ENCODE measurements at regions not wholly inside any gene's neighbourhood (a gene's known extent, or its start where the extent isn't known, plus 50 kb on each side); places are given as distances from the start of the nearest gene placed in this dataset.

DNA sequence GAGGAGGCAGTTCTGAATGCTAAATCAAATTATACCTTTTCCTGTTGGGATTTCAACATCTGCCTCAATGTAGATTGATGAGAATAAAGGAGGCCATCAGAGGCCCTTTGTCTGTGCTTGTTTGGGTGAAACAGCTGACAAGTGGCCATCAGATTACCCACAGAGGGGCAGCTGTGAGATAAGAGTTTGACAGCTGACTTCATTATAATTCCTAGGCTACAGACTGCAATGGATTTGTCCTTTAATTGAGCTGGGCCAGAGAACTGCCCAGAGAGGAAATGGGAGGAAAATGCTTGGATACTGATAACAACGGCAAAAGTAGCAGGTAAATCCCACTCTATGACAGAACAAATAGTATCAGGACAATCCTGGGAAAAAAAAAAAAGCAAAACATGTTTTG lies 649.4 kb downstream of the HDGFL1 start:
- no peaks in the 10 kb centered on the region for H3K4me1 ChIP-seq (ENCODE audit: control insufficient read depth in 5 of 5, insufficient read depth in 5 of 5, low read length in 5 of 5)
- no peak overlapping the region for H3K4me3 ChIP-seq (ENCODE audit: low read depth in 1 of 5, low read length in 5 of 5)
- peaks cover 2 to 6% (median 4%) of the 10 kb centered on the region in 5 donors for H3K9me3 ChIP-seq (ENCODE audit: control insufficient read depth in 5 of 5, low read length in 5 of 5)
- no peaks in the 10 kb centered on the region for H3K27me3 ChIP-seq (ENCODE audit: control insufficient read depth in 5 of 5, insufficient read depth in 4 of 5, low read length in 5 of 5)
- H3K9ac ChIP-seq (ENCODE audit: low read length in 5 of 5), result no peak overlapping the region
- no peak overlapping the region for H3K27ac ChIP-seq (ENCODE audit: low read depth, low read length)
- no peaks in the 10 kb centered on the region for H3K36me3 ChIP-seq (ENCODE audit: control insufficient read depth in 5 of 5, insufficient read depth in 5 of 5, low read length in 5 of 5)

DNA sequence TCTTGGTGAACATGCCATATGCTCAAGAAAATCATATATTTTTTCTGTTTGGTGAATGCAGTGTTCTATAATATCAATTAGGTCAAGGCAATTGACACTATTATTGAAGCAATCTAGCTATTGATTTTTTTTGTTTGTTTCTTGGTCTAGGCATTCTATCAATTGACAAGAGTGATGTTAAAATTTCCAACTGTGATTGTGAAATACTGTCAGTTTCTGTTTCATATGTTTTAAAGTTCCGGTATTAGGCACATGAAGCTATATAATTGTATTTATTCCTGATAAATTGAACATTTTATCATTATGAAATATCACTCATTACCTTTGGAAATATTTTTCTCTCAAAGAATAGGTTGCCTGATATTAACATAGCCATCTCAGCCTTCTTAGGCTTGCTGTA lies 653.4 kb downstream of the HDGFL1 start:
- peaks cover 2 to 8% (median 5%) of the 10 kb centered on the region in 5 donors for H3K9me3 ChIP-seq (ENCODE audit: control insufficient read depth in 5 of 5, low read length in 5 of 5)
- H3K9ac ChIP-seq (ENCODE audit: low read length in 5 of 5), result no peak overlapping the region
- H3K36me3 ChIP-seq (ENCODE audit: control insufficient read depth in 5 of 5, insufficient read depth in 5 of 5, low read length in 5 of 5), result no peaks in the 10 kb centered on the region
- no peaks in the 10 kb centered on the region for H3K27me3 ChIP-seq (ENCODE audit: control insufficient read depth in 5 of 5, insufficient read depth in 4 of 5, low read length in 5 of 5)
- H3K4me3 ChIP-seq (ENCODE audit: low read depth in 1 of 5, low read length in 5 of 5), result no peak overlapping the region
- no peaks in the 10 kb centered on the region for H3K4me1 ChIP-seq (ENCODE audit: control insufficient read depth in 5 of 5, insufficient read depth in 5 of 5, low read length in 5 of 5)
- no peak overlapping the region for H3K27ac ChIP-seq (ENCODE audit: low read depth, low read length)

DNA sequence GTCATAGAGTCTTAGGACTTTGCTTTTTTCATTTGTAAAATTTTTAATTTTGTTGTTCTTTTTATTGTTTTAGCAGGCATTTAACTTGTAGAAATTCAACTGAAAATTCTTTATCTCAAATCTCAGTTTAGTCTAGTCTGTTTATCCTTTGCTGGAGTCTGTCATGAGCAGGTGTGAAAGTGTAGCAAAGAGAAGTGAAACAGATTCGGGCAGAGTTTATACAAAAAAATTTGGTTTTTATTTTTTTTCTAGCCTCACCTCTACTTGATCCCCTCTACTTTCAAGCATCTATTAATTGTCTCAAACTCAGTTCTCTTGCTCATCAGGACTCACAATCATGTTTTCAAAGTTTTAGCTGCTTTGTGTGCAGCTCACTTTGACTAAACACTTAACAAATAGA lies 655.2 kb downstream of the HDGFL1 start:
- H3K27ac ChIP-seq (ENCODE audit: low read depth, low read length), result no peak overlapping the region
- peaks cover 2 to 8% (median 5%) of the 10 kb centered on the region in 5 donors for H3K9me3 ChIP-seq (ENCODE audit: control insufficient read depth in 5 of 5, low read length in 5 of 5)
- H3K4me1 ChIP-seq (ENCODE audit: control insufficient read depth in 5 of 5, insufficient read depth in 5 of 5, low read length in 5 of 5), result no peaks in the 10 kb centered on the region
- no peak overlapping the region for H3K9ac ChIP-seq (ENCODE audit: low read length in 5 of 5)
- no peaks in the 10 kb centered on the region for H3K36me3 ChIP-seq (ENCODE audit: control insufficient read depth in 5 of 5, insufficient read depth in 5 of 5, low read length in 5 of 5)
- H3K27me3 ChIP-seq (ENCODE audit: control insufficient read depth in 5 of 5, insufficient read depth in 4 of 5, low read length in 5 of 5), result no peaks in the 10 kb centered on the region
- no peak overlapping the region for H3K4me3 ChIP-seq (ENCODE audit: low read depth in 1 of 5, low read length in 5 of 5)

DNA sequence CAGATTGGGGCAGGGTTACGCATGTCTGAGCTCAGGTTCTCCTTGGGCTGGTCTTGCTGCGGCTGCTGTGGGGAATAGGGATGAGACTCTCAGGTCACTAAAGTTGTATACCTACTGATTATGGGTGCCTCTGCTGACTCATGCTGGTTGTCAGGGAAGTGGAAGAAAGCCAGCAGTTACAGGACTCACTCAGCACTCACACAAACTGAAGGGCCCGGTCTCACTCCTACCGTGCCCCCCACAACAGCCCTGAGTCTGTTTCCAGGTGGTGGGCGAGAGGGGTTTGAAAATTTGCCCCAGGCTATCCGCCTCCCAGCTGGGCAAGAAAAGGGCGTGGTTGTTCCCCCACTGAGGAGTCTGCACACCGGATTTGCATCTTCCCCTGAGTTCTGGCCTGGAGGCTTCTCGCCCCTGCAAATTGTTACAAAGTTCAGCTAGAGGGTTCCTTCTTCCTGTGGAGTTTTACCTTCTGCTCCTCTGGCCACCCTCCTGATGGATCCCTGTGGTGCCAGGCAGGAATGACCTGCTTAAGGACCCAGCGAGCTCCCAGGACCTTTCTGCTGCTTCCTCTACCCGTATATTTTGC lies 659.2 kb downstream of the HDGFL1 start:
- Histone ChIP-seq H3K4me1 (ENCODE audit: control insufficient read depth in 5 of 5, insufficient read depth in 5 of 5, low read length in 5 of 5) (no peaks in the 10 kb centered on the region), H3K27me3 (ENCODE audit: control insufficient read depth in 5 of 5, insufficient read depth in 4 of 5, low read length in 5 of 5) (no peaks in the 10 kb centered on the region), H3K9me3 (ENCODE audit: control insufficient read depth in 5 of 5, low read length in 5 of 5) (peaks cover 0 to 3% (median 3%) of the 10 kb centered on the region in 5 donors), H3K36me3 (ENCODE audit: control insufficient read depth in 5 of 5, insufficient read depth in 5 of 5, low read length in 5 of 5) (no peaks in the 10 kb centered on the region), H3K27ac (ENCODE audit: low read depth, low read length) (no peak overlapping the region), H3K9ac (ENCODE audit: low read length in 5 of 5) (no peak overlapping the region), H3K4me3 (ENCODE audit: low read depth in 1 of 5, low read length in 5 of 5) (no peak overlapping the region)

DNA sequence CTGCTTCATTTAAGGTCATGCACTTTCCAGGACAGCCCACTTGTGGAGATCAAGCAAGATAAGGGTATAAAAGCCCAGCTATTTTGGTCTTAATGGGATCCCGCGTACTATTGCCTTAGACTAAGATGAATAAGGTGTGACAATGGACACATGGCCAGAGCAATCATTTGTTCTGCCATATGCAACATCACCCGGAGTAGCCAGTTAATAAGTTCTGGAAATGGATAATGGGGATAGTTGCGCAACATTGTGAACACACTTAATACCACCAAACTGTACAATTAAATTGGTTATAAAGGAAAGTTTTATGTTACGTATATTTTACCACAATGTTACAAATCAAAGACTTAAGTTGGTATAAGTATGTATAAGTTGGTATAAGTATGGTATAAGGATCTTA lies 674.5 kb downstream of the HDGFL1 start:
- Histone ChIP-seq H3K9me3 (ENCODE audit: control insufficient read depth in 5 of 5, low read length in 5 of 5) (no peaks in the 10 kb centered on the region), H3K27me3 (ENCODE audit: control insufficient read depth in 5 of 5, insufficient read depth in 4 of 5, low read length in 5 of 5) (no peaks in the 10 kb centered on the region), H3K36me3 (ENCODE audit: control insufficient read depth in 5 of 5, insufficient read depth in 5 of 5, low read length in 5 of 5) (no peaks in the 10 kb centered on the region), H3K9ac (ENCODE audit: low read length in 5 of 5) (no peak overlapping the region), H3K4me1 (ENCODE audit: control insufficient read depth in 5 of 5, insufficient read depth in 5 of 5, low read length in 5 of 5) (no peaks in the 10 kb centered on the region), H3K27ac (ENCODE audit: low read depth, low read length) (no peak overlapping the region), H3K4me3 (ENCODE audit: low read depth in 1 of 5, low read length in 5 of 5) (no peak overlapping the region)

DNA sequence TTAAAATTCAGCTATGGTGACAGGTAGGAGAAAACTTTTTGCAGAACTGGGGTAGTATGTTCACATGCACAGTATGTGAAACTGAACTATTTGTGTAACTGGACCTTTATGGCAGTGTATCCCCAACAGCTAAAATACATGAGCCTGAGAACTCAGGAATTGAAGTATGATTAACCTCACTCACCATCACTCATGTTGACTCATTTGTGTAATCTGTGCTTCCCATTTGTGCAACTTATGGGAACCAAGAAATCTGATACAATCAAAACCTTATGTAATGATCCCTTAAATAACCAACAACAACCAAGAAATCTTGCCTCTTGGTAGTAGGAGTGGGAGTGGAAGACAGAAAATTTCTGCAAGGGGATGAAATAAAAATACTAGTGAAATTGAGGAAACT lies 674.9 kb downstream of the HDGFL1 start:
- H3K9ac ChIP-seq (ENCODE audit: low read length in 5 of 5), result no peak overlapping the region
- no peak overlapping the region for H3K27ac ChIP-seq (ENCODE audit: low read depth, low read length)
- H3K9me3 ChIP-seq (ENCODE audit: control insufficient read depth in 5 of 5, low read length in 5 of 5), result no peaks in the 10 kb centered on the region
- no peaks in the 10 kb centered on the region for H3K27me3 ChIP-seq (ENCODE audit: control insufficient read depth in 5 of 5, insufficient read depth in 4 of 5, low read length in 5 of 5)
- no peaks in the 10 kb centered on the region for H3K36me3 ChIP-seq (ENCODE audit: control insufficient read depth in 5 of 5, insufficient read depth in 5 of 5, low read length in 5 of 5)
- H3K4me1 ChIP-seq (ENCODE audit: control insufficient read depth in 5 of 5, insufficient read depth in 5 of 5, low read length in 5 of 5), result no peaks in the 10 kb centered on the region
- H3K4me3 ChIP-seq (ENCODE audit: low read depth in 1 of 5, low read length in 5 of 5), result no peak overlapping the region

DNA sequence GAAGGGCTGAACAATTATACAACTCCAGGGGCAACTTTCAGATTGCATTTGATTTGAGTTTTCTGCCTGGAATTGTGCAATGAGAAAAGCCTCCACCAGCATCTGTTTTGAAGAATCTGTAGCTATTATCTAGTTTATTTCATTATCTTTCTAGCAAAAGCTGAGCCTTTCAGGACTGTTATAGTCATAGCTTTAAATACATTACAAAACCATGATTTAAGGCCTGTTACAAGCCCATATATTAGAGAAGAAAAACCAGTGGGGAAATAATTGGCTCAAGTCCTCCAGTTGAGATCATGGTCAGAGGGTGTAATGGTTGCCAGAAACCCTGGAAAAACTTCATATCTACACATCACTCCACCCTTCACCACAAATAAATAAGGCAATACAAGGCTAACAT lies 676.2 kb downstream of the HDGFL1 start:
- H3K27me3 ChIP-seq (ENCODE audit: control insufficient read depth in 5 of 5, insufficient read depth in 4 of 5, low read length in 5 of 5), result no peaks in the 10 kb centered on the region
- no peak overlapping the region for H3K9ac ChIP-seq (ENCODE audit: low read length in 5 of 5)
- no peaks in the 10 kb centered on the region for H3K4me1 ChIP-seq (ENCODE audit: control insufficient read depth in 5 of 5, insufficient read depth in 5 of 5, low read length in 5 of 5)
- H3K9me3 ChIP-seq (ENCODE audit: control insufficient read depth in 5 of 5, low read length in 5 of 5), result no peaks in the 10 kb centered on the region
- no peak overlapping the region for H3K27ac ChIP-seq (ENCODE audit: low read depth, low read length)
- no peak overlapping the region for H3K4me3 ChIP-seq (ENCODE audit: low read depth in 1 of 5, low read length in 5 of 5)
- no peaks in the 10 kb centered on the region for H3K36me3 ChIP-seq (ENCODE audit: control insufficient read depth in 5 of 5, insufficient read depth in 5 of 5, low read length in 5 of 5)

DNA sequence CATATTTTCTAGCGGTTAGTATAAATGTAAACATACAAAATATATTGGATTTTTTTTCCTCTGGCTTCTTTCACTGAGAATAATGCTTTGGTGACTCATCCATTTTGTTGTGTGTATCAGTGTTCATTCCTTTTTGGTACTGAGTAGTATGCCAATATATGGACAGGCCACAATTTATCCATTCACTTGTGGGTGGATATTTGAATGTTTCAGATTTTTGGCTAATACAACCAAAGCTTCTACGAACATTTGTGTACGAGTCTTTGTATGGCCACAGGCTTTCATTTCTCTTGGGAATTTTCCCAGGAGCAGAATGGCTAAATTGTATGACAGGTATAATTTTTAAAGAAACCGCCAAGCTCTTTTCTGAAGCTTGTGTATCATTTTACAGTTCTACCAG lies 677.5 kb downstream of the HDGFL1 start:
- no peaks in the 10 kb centered on the region for H3K27me3 ChIP-seq (ENCODE audit: control insufficient read depth in 5 of 5, insufficient read depth in 4 of 5, low read length in 5 of 5)
- H3K4me1 ChIP-seq (ENCODE audit: control insufficient read depth in 5 of 5, insufficient read depth in 5 of 5, low read length in 5 of 5), result no peaks in the 10 kb centered on the region

DNA sequence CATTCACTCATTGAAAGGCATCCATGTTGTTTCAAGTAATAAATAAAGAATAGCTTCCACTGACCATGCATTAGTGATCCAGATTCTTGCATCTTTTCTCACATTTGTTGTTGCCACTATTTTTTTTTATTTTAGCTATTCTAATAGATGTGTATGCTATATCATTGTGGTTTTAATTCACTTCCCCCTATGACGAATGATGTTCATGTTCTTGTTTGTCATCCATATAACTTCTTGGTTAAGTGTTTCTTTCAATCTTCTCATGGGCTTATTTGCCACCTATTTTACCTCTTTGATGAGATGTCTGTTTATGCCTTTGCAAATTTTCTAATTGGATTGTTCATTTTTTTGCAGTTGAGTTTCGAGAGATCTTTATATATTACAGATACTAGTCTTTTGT lies 681.2 kb downstream of the HDGFL1 start:
- no peak overlapping the region for H3K4me3 ChIP-seq (ENCODE audit: low read depth in 1 of 5, low read length in 5 of 5)
- no peaks in the 10 kb centered on the region for H3K27me3 ChIP-seq (ENCODE audit: control insufficient read depth in 5 of 5, insufficient read depth in 4 of 5, low read length in 5 of 5)
- no peaks in the 10 kb centered on the region for H3K4me1 ChIP-seq (ENCODE audit: control insufficient read depth in 5 of 5, insufficient read depth in 5 of 5, low read length in 5 of 5)
- no peaks in the 10 kb centered on the region for H3K36me3 ChIP-seq (ENCODE audit: control insufficient read depth in 5 of 5, insufficient read depth in 5 of 5, low read length in 5 of 5)
- H3K27ac ChIP-seq (ENCODE audit: low read depth, low read length), result no peak overlapping the region
- no peak overlapping the region for H3K9ac ChIP-seq (ENCODE audit: low read length in 5 of 5)
- H3K9me3 ChIP-seq (ENCODE audit: control insufficient read depth in 5 of 5, low read length in 5 of 5), result peaks cover 0 to 3% (median 0%) of the 10 kb centered on the region in 5 donors

More for the DNA sequence above, 677.5 kb downstream of the HDGFL1 start:
- Histone ChIP-seq H3K27ac (ENCODE audit: low read depth, low read length) (no peak overlapping the region), H3K4me3 (ENCODE audit: low read depth in 1 of 5, low read length in 5 of 5) (no peak overlapping the region), H3K9ac (ENCODE audit: low read length in 5 of 5) (no peak overlapping the region), H3K9me3 (ENCODE audit: control insufficient read depth in 5 of 5, low read length in 5 of 5) (peaks cover 0 to 1% (median 0%) of the 10 kb centered on the region in 5 donors), H3K36me3 (ENCODE audit: control insufficient read depth in 5 of 5, insufficient read depth in 5 of 5, low read length in 5 of 5) (no peaks in the 10 kb centered on the region)

DNA sequence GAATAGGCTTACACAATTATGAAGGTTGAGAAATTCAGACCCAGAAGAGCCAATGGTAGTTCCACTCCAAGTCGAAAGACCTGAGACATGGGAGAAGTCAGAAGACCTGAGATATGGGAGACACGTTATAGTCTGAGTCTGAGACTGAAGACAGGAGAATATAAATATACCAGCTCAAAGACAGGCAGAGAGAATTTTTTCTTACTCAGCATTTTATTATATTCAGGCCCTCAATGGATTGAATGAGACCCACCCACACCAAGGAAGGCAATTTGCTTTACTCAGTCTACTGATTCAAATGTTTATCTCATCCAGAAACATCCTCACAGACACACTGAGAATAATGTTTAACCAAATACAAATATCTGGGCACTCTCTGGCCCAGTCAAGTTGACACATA lies 693.5 kb downstream of the HDGFL1 start:
- Histone ChIP-seq H3K4me1 (ENCODE audit: control insufficient read depth in 5 of 5, insufficient read depth in 5 of 5, low read length in 5 of 5) (no peaks in the 10 kb centered on the region), H3K9me3 (ENCODE audit: control insufficient read depth in 5 of 5, low read length in 5 of 5) (peaks cover 0 to 5% (median 4%) of the 10 kb centered on the region in 5 donors), H3K27ac (ENCODE audit: low read depth, low read length) (no peak overlapping the region), H3K36me3 (ENCODE audit: control insufficient read depth in 5 of 5, insufficient read depth in 5 of 5, low read length in 5 of 5) (no peaks in the 10 kb centered on the region), H3K27me3 (ENCODE audit: control insufficient read depth in 5 of 5, insufficient read depth in 4 of 5, low read length in 5 of 5) (no peaks in the 10 kb centered on the region), H3K9ac (ENCODE audit: low read length in 5 of 5) (no peak overlapping the region), H3K4me3 (ENCODE audit: low read depth in 1 of 5, low read length in 5 of 5) (no peak overlapping the region)

DNA sequence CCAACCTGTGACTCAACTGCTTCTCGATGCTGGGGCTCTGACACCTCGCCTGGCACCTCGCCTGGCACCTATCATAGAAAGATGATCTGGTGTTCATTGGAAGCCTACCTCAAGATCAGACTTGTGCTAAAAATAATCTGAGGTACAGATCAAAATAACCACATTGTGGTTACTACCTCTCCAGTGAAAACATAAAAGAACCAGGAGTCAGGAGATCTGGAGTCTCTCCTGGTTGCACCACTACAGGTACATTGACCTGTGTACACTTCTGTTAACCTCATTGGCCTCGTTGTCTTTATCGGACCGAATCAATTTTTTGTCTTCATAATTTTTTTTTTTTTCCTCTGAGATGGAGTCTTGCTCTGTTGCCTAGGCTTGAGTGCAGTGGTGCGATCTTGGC lies 695.9 kb downstream of the HDGFL1 start:
- no peak overlapping the region for H3K27ac ChIP-seq (ENCODE audit: low read depth, low read length)
- H3K4me3 ChIP-seq (ENCODE audit: low read depth in 1 of 5, low read length in 5 of 5), result no peak overlapping the region
- H3K4me1 ChIP-seq (ENCODE audit: control insufficient read depth in 5 of 5, insufficient read depth in 5 of 5, low read length in 5 of 5), result no peaks in the 10 kb centered on the region
- H3K9me3 ChIP-seq (ENCODE audit: control insufficient read depth in 5 of 5, low read length in 5 of 5), result peaks cover 0 to 1% (median under 1%) of the 10 kb centered on the region in 5 donors
- H3K9ac ChIP-seq (ENCODE audit: low read length in 5 of 5), result no peak overlapping the region
- H3K27me3 ChIP-seq (ENCODE audit: control insufficient read depth in 5 of 5, insufficient read depth in 4 of 5, low read length in 5 of 5), result no peaks in the 10 kb centered on the region
- no peaks in the 10 kb centered on the region for H3K36me3 ChIP-seq (ENCODE audit: control insufficient read depth in 5 of 5, insufficient read depth in 5 of 5, low read length in 5 of 5)

Measured in subcutaneous abdominal adipose tissue (tissue), 5 donors.